ENCODE measurements at regions not wholly inside any gene's neighbourhood (a gene's known extent, or its start where the extent isn't known, plus 50 kb on each side); places are given as distances from the start of the nearest gene placed in this dataset.

DNA sequence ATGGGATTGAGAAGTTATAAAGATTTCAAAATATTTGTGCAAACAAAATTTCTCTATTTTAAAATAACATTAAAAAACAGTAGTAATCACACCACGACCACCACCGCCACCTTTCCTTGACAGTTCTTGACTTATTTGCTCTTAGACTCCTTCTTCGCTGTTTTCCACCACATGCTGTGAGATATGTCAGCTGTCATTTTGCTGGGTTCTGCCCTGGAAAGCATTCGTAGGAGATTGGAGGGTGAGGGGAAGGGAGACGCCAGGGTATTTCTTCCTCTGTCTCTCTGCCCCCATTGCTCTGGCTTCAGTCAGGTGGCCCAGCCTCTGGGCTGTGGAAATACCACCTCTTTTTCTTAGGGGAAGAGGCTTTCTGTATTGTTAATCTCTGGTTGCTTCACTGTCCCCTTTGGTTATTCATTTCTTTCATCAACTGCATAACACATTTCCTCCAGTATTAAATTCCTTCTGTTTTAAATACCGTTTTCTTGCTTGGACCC, 186.2 kb downstream of the NEDD1 start:
- DNase-seq (ENCODE audit: low spot score) = no peak

DNA sequence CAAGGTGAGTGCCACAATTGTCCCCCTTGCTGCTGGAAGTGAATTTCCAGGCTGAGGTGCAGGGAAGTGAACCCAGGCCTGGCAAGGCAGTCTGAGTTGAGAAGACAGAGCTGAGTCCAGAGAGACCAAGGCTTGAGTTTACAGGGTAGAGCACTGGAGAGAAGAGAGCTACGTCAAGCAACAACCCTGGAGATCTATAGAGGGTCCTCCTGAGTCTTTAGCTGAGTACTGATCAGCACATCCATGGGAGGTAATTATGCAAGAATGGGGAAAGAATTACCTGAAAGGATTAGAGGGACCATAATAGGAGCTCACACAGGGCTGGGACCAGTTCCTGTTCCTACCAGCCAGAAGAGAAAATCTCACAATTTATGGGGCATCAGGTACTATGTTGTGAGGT, 190.7 kb downstream of the NEDD1 start:
- no peak for DNase-seq (ENCODE audit: low spot score)

- DNase-seq (ENCODE audit: low spot score) = no peak
Observed at GRCh38 chr12:97109441-97109840, 202.4 kb downstream of the NEDD1 start.

GRCh38 chr12:97112136-97112535, 205.1 kb downstream of the NEDD1 start:
- DNase-seq (ENCODE audit: low spot score) = no peak

DNA sequence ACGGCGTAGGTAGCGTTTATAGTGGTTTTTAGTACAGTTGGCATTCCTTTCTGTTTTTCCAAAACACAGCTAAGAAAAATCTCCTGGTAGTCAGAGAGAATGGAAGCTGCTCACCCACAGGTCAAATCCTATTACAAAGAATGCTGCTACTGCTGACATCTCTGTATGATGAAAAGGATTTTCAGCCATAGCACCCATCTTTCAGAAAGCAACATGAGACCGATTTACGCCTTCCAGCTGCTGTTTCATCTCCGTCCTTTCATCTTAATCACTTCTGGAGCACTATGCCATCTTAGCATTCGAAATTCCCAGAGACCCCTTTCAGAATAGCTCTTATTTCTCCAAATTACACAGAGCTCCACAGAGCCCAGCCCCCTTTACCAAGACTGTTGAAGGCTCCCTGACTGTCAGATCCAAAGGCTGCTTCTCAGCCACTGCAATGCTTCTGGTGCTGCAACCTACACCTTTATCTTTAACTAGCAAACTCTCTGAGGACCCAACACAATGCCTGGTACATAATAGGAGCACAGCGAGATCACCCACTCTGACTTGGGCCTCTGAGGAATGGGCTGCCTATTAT, 211.8 kb downstream of the NEDD1 start:
- DNase-seq (ENCODE audit: low spot score) = no peak

DNA sequence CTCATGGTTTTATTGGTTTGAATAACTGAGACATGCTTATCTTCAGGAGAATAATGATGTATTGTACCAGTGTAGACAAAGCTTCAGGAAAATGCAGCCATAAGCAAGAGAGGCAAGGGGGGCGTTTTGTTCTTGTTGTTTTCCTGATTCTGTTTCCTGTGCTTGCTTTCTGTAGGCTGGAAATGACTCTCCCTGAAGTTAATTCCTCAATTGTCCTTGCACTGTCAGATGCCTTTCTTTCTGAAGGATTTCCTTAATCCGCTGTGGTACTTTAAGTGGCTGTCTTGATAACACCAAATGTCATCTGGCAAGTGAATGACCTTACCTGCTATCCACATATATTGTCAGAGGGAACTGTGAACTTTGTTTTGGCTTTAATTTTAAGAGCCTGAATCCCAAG, 220.0 kb downstream of the NEDD1 start:
- DNase-seq (ENCODE audit: low spot score) = no peak

- DNase-seq (ENCODE audit: low spot score) = no peak
Observed at GRCh38 chr12:97131220-97131981, 224.3 kb downstream of the NEDD1 start.

DNA sequence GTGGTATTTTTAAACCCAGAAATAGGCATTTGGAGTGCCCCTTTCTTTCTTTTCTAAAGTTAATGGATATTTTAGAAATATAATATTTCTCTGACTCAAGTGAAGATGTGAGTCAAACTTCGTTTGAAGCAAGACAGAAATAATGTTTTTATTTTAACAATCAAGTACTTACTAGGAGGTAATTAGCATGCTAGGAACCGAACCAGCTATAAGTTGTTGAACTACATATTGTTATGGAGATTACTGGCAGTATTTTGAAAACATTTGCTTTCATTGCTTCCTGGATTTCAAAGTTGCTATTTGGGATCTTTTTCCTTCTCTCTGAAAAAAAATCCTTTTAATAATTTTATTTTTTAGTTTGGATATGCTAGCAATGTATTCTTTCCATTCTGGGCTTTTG, 225.2 kb downstream of the NEDD1 start:
- DNase-seq (ENCODE audit: low spot score) = no peak

DNA sequence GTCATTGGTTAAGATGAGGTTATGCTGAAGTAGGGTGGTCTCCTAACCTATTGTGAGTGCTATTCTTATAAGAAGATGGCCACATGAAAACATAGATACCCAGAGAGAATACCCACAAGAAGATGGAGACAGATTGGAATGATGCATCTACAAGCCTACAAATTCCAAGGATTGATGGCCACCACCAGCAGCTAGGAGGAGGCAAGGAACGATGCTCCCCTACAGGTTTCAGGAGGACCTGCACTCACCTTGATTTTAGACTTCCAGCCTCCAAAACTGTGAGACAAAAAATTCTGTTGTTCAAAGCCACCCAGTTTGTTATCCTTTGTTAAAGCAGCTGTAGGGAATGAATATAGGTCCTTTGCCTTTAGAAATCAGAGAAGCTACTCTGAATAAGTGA, 227.4 kb downstream of the NEDD1 start:
- DNase-seq (ENCODE audit: low spot score) = no peak

DNA sequence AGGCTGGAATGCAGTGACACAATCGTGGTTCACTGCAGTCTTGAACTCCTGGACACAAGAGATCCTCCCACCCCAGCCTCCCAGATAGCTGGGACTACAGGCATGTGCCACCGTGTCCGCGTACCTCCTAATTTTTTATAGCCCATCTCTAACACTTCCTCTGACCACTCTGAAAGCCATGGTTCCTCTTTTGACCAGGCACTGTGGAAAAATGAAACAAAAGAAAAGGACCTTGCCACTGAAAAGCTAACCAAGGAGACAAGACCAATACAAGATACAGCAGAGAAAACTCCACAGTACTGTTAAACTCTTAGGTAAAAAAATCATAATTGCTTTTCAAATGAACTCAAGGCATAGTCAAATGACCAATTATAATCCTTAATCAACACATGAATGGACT, 233.3 kb downstream of the NEDD1 start:
- no peak for DNase-seq (ENCODE audit: low spot score)

DNA sequence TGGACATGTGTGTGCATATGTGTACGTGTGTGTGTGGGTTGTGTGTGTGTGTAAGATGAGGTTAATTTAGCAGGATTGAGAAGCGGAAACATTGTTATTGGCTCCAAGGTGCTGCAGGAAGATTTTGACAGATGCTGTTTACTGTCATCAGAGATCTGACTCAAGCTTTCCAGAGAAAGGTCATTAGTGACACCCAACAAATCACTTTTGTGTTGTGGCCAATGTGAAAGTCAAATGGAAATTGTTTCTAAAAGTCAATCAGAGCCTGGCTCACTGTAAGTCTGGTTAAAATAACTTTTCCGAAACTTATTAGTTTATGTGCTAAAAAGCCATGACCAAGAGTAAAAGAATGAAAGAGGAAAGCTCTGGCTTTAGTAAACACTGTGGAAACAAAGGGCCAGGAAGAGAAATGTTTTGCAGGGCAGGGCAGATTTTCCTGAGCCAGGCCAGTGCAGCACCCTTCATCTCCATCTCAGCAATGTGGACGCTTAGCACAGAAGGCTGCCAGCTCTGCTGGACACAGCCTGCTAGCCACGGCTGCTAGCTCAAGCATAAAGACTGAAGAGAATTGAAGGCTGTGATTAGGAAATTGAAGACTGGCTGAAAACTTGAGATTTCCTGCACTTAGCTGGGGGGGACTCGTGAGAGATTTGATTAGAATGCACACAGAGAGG, 235.8 kb downstream of the NEDD1 start:
- peak; percentile 14 for DNase-seq (ENCODE audit: low spot score)

DNA sequence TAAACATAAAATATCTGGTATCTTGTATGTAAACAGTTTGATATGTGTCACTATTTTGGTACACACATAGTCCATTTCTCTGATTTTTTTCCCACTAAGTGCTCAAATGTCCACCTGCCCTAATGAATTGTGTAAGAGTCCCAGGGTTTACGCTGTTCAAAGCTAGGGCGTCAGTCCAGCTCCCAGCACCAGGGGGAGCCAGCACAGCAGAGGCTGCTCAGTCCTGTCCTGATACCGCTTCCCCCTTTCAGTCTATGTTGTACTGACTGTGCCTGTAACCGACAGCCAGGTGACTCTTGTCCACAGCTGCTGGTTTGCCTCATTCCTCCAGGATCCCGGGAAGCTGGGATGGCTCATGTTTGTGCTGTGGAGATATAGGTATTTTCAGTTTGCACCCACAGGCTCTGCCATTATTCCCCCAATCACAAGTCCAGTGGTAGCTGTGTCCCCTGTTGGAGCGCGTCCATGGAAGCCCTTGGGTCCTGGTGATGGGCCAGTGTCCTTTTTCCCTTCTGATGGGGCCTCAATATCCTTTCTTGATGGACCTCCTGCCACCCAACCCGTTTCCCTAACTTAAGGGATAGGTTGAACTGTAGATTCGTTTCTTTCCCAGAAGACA, 242.0 kb downstream of the NEDD1 start:
- DNase-seq (ENCODE audit: low spot score) = peak; percentile 68

- no peak for DNase-seq (ENCODE audit: low spot score)
Observed at GRCh38 chr12:97151481-97151880, 244.4 kb downstream of the NEDD1 start.

GRCh38 chr12:97159377-97159776, 252.3 kb downstream of the NEDD1 start:
- no peak for DNase-seq (ENCODE audit: low spot score)

DNA sequence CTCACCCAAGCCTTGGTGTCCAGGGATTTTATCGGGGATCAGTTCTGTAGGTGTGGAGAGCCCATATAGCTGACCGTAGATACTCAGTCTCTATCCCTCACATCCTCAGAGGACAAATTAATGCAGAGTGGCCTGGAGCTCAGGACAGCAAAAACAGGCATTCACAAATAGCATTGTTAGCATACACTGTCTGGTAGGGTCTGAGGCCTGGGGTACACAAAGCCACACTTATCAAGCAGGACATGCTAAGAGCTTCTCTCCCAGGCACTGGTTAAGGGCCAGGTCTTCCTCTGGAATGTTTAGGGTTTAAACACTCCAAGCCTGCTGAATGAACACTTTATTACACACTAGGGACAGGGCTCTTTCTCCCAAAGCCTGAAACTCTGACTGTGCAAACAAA, 253.2 kb downstream of the NEDD1 start:
- DNase-seq (ENCODE audit: low spot score) = no peak

- DNase-seq (ENCODE audit: low spot score) = no peak
Observed at GRCh38 chr12:97162173-97162572, 255.1 kb downstream of the NEDD1 start.

DNA sequence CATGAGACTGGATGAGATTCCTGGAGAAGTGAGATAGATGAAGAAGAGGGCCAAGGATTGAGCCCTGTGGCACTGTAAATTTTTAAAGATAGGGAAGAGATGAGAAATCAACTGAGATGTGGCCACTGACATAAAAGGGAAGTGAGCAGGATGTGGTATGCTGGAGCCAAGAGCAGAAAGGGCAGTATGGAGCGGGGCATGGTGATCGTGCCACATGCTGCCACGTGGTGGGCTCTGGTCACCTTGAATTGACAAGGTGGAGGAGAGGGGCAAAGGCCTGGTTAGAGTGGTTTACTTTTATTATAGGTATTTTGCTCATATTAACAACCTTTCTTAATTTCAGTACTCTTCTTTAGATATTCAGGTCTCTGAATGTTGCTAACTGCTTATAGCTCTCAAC, 257.9 kb downstream of the NEDD1 start:
- no peak for DNase-seq (ENCODE audit: low spot score)

- DNase-seq (ENCODE audit: low spot score) = peak; percentile 23
Observed at GRCh38 chr12:97167598-97167997, 260.5 kb downstream of the NEDD1 start.

DNA sequence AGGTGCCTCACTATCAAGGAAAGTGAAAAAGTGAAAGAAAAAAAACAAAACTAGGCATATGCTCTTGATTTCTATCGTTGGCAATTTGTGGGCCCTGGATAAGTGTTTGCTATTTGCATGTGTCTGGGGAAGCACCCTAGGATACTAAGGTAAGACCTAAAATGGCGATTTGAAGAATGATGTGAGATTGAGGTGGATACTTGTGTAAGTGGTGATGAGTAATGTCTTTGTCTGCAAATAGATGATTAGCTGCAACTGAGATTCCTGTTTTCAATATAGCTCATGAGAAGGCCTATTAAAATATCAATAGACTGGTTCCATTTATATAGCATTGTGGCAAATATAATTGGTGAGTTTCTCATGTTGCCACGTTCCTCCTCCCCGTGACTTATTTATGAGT, 261.7 kb downstream of the NEDD1 start:
- DNase-seq (ENCODE audit: low spot score) = no peak

- no peak for DNase-seq (ENCODE audit: low spot score)
Observed at GRCh38 chr12:97169889-97170567, 263.0 kb downstream of the NEDD1 start.

DNA sequence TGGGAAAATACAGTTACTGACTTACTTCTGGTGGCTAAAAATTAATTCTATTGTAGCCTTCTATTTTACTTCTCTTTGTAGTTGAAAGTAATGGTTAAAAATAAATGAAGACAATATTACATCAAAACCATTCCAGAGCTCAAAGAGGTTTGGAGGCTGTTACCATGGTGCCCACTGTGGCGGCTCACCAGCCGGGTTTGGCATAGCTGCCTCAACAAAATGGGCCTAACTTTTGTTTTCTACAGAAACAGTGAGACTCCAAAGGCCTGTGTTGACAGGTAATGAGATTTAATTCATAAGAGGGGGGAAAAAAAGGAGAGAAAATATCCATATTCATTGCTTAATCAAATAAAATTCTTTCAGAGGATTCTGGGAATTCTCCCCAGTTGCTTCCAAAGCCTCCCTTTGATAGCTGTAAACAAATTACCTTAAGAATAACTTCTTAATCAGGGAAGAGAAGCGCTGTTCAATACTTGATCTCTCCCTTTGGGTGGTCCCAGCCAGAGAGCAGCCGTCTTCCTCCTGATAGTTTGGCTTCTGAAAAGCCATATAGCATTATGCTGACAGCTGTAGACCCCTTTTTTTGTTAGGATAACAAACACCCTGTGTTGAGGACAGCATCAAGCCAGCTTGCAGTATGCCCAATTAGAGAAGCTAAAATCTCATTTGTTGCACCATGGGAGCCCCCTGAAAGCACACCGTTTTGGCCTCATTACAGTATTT, 266.8 kb downstream of the NEDD1 start:
- peak; percentile 49 for DNase-seq (ENCODE audit: low spot score)

- DNase-seq (ENCODE audit: low spot score) = no peak
Observed at GRCh38 chr12:97177481-97177880, 270.4 kb downstream of the NEDD1 start.

Data from Ammon's horn (tissue), 1 donor.